ENCODE measurements at regions not wholly inside any gene's neighbourhood (a gene's known extent, or its start where the extent isn't known, plus 50 kb on each side); places are given as distances from the start of the nearest gene placed in this dataset.
"Not testable (repeated sequence)": the region's sequence is repeated elsewhere in the genome, so short reads cannot be mapped to it uniquely, and the experiment has no call there.

GRCh38 chr13:83761631-83762030 is 120.6 kb downstream of the SLITRK1 start:
- H3K27me3 ChIP-seq (ENCODE audit: insufficient read depth), result no peaks in the 10 kb centered on the region
- no peak overlapping the region for H3K4me2 ChIP-seq
- H3K79me2 ChIP-seq (replicated peaks; ENCODE audit: insufficient read depth), result no peaks in the 10 kb centered on the region
- H2AFZ ChIP-seq, result no peak overlapping the region
- H3K36me3 Mint-ChIP-seq (ENCODE audit: low read depth), result no peaks in the 10 kb centered on the region
- H3K4me3 ChIP-seq, result no peak overlapping the region
- H3K4me1 Mint-ChIP-seq, result no peaks in the 10 kb centered on the region
- no peak for ATAC-seq
- H3K4me1 ChIP-seq (ENCODE audit: insufficient read depth), result no peaks in the 10 kb centered on the region
- H3K27me3 Mint-ChIP-seq (ENCODE audit: insufficient read depth, low read depth, poor library complexity), result no peaks in the 10 kb centered on the region
- no peak for DNase-seq (ENCODE audit: low spot score)
- no peaks in the 10 kb centered on the region for H3F3A ChIP-seq (replicated peaks; ENCODE audit: low read depth)
- H3K9me2 ChIP-seq (ENCODE audit: insufficient read depth), result no peaks in the 10 kb centered on the region
- no peaks in the 10 kb centered on the region for H3K36me3 ChIP-seq (ENCODE audit: insufficient read depth)
- TF ChIP-seq ZNF114 (CRISPR knock-in tag; IDR thresholded peaks at IDR 0.05) (no peak), NANOG (IDR thresholded peaks at IDR 0.05; ENCODE audit: borderline replicate concordance) (no peak), EZH2phosphoT487 (IDR thresholded peaks at IDR 0.05; ENCODE audit: unreplicated experiment) (no peak), POLR2AphosphoS5 (IDR thresholded peaks at IDR 0.05; ENCODE audit: low read depth) (no peak), STAT1 (IDR thresholded peaks at IDR 0.05; ENCODE audit: unreplicated experiment) (no peak), REST (IDR thresholded peaks at IDR 0.05; ENCODE audit: unreplicated experiment) (no peak), JUNB (IDR thresholded peaks at IDR 0.05; ENCODE audit: unreplicated experiment) (no peak), CTCF (conservative IDR thresholded peaks at IDR 0.05; ENCODE audit: low read depth in 2 of 2) (no peak), ZNF462 (CRISPR knock-in tag; IDR thresholded peaks at IDR 0.05) (no peak), ETS1 (IDR thresholded peaks at IDR 0.05) (no peak), CREB1 (CRISPR knock-in tag; IDR thresholded peaks at IDR 0.05; ENCODE audit: low read depth) (no peak), EZH2 (IDR thresholded peaks at IDR 0.05; ENCODE audit: low read depth, unreplicated experiment) (no peak)
- H3K4me3 Mint-ChIP-seq, result no peak overlapping the region
- H3K27ac ChIP-seq (ENCODE audit: low read depth), result no peak overlapping the region
- H3K27ac Mint-ChIP-seq, result no peak overlapping the region
- no peaks in the 10 kb centered on the region for H3K9me3 Mint-ChIP-seq
- H4K20me1 ChIP-seq (replicated peaks; ENCODE audit: insufficient read depth), result no peaks in the 10 kb centered on the region

GRCh38 chr13:83755210-83755609 is 127.1 kb downstream of the SLITRK1 start:
- H3K4me3 Mint-ChIP-seq; H3K9me3 Mint-ChIP-seq; H3K27me3 ChIP-seq (ENCODE audit: insufficient read depth); H3K79me2 ChIP-seq (replicated peaks; ENCODE audit: insufficient read depth); H3K36me3 Mint-ChIP-seq (ENCODE audit: low read depth); H3K27ac Mint-ChIP-seq; H3K36me3 ChIP-seq (ENCODE audit: insufficient read depth); H3K4me2 ChIP-seq; H3K27me3 Mint-ChIP-seq (ENCODE audit: insufficient read depth, low read depth, poor library complexity); H3K4me3 ChIP-seq; H3K9me2 ChIP-seq (ENCODE audit: insufficient read depth); H3K4me1 Mint-ChIP-seq; DNase-seq (ENCODE audit: low spot score); H3F3A ChIP-seq (replicated peaks; ENCODE audit: low read depth); H3K4me1 ChIP-seq (ENCODE audit: insufficient read depth); H4K20me1 ChIP-seq (replicated peaks; ENCODE audit: insufficient read depth); H2AFZ ChIP-seq; H3K27ac ChIP-seq (ENCODE audit: low read depth); ATAC-seq: not testable (repeated sequence)
